ENCODE measurements at regions not wholly inside any gene's neighbourhood (a gene's known extent, or its start where the extent isn't known, plus 50 kb on each side); places are given as distances from the start of the nearest gene placed in this dataset.

GRCh38 chr3:64457811-64458210 is 230.0 kb downstream of the ADAMTS9 start:
- TF ChIP-seq EZH2phosphoT487 (IDR thresholded peaks at IDR 0.05; ENCODE audit: borderline replicate concordance, low read length) (no peak), CTCF (IDR thresholded peaks at IDR 0.05; ENCODE audit: low read depth, low read length, poor library complexity, severe bottlenecking) (no peak)
